Right lobe of liver (tissue), 6 donors: ENCODE measurements at regions not wholly inside any gene's neighbourhood (a gene's known extent, or its start where the extent isn't known, plus 50 kb on each side); places are given as distances from the start of the nearest gene placed in this dataset.

ENCODE experiments used
- ATAC-seq, 4 donors: fragments of 200-7000 bp; cut with Tn5 transposase; one replicate each; pipeline ENCODE4 v1.9.1; 2020; ENCODE audit warnings: mild to moderate bottlenecking in 4 of 4, moderate library complexity in 4 of 4
- DNase-seq, 3 donors: peaks; one replicate each; pipeline ENCODE4 v3.0.0-alpha.2; 2020
- H3K27ac ChIP-seq, 3 donors: fragments of 200-600 bp; one replicate each; pipeline ENCODE4 v1.8.0; 2022
- H3K27me3 ChIP-seq, 2 donors: fragments of 200-600 bp; one replicate each; pipeline ENCODE4 v1.8.0; 2022
- H3K36me3 ChIP-seq, 4 donors: fragments of 200-600 bp; sonication (generic) in 1 of 4; one replicate each; pipeline versions ENCODE4 v1.5.1 to v1.8.0; 2017 to 2022; ENCODE audit warnings: control low read depth in 1 of 4
- H3K4me1 ChIP-seq, 4 donors: fragments of 200-600 bp; sonication (generic) in 1 of 4; one replicate each; pipeline versions ENCODE4 v1.5.1 to v1.8.0; 2017 to 2022; ENCODE audit warnings: control low read depth in 1 of 4
- H3K4me3 ChIP-seq, 3 donors: fragments of 200-600 bp; one replicate each; pipeline ENCODE4 v1.8.0; 2022
- H3K9me3 ChIP-seq, 4 donors: fragments of 200-600 bp; sonication (generic) in 1 of 4; one replicate each; pipeline versions ENCODE4 v1.5.1 to v1.8.0; 2017 to 2022; ENCODE audit warnings: control low read depth in 1 of 4
- POLR2A ChIP-seq: fragments of 450-650 bp; IDR thresholded peaks from one replicate; pipeline ENCODE4 v1.6.1; 2017; ENCODE audit warnings: antibody characterized with exemption, mild to moderate bottlenecking
- WGBS: methylation state at CpG from one replicate; pipeline ENCODE4 v1.1.6; 2018; ENCODE audit warnings: low coverage, low lambda C conversion rate; ENCODE audit not compliant: insufficient coverage; ENCODE audit errors: missing lambda C conversion rate; 5-methylcytosine and 5-hydroxymethylcytosine counted together
- intact Hi-C, 2 donors: fragments of 100-400 bp; cut with DNase I; formaldehyde crosslinking; loops; one replicate each; pipeline versions ENCODE4 v1.11.2 to v1.14.1; 2022
- TF ChIP-seq, protein P1 (sequence below), 4 donors: fragments of 200-600 bp in 3 of 4; fragments of 450-650 bp in 1 of 4; IDR thresholded peaks; one replicate each; pipeline versions ENCODE4 v1.5.1 to v1.8.0; 2016 to 2022; ENCODE audit warnings: antibody characterized with exemption in 4 of 4, mild to moderate bottlenecking in 2 of 4
- donor health status: DM: no; HTN: yes; CAD: no.
- donor health status: DM: no; HTN: no; CAD: no.
- donor health status: DM: no; HTN: no; CAD: no.
- donor health status: DM: no; HTN: yes; CAD: no.
- donor health status: DM: no; HTN: yes; CAD: no.

- H3K9me3 ChIP-seq: no peaks in the 10 kb centered on the region
- no peak overlapping the region for H3K4me3 ChIP-seq
- 57% methylated on average over 5 of the region's 5 CpGs for WGBS
- no peaks in the 10 kb centered on the region for H3K27me3 ChIP-seq
- peak in 1 of 4 donors; percentile 16 for ATAC-seq
- TF ChIP-seq, protein P1, sequence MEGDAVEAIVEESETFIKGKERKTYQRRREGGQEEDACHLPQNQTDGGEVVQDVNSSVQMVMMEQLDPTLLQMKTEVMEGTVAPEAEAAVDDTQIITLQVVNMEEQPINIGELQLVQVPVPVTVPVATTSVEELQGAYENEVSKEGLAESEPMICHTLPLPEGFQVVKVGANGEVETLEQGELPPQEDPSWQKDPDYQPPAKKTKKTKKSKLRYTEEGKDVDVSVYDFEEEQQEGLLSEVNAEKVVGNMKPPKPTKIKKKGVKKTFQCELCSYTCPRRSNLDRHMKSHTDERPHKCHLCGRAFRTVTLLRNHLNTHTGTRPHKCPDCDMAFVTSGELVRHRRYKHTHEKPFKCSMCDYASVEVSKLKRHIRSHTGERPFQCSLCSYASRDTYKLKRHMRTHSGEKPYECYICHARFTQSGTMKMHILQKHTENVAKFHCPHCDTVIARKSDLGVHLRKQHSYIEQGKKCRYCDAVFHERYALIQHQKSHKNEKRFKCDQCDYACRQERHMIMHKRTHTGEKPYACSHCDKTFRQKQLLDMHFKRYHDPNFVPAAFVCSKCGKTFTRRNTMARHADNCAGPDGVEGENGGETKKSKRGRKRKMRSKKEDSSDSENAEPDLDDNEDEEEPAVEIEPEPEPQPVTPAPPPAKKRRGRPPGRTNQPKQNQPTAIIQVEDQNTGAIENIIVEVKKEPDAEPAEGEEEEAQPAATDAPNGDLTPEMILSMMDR (IDR thresholded peaks at IDR 0.05): no peak
- TF ChIP-seq POLR2A: no peak
- H3K27ac ChIP-seq: no peak overlapping the region
- DNase-seq: no peak
- no peaks in the 10 kb centered on the region for H3K36me3 ChIP-seq
- H3K4me1 ChIP-seq: no peaks in the 10 kb centered on the region
- intact Hi-C loops: no loop called here
Observed at GRCh38 chr5:40276426-40277102, 403.2 kb upstream of the PTGER4 start.

- no peaks in the 10 kb centered on the region for H3K9me3 ChIP-seq
- WGBS: no CpG with 5 or more reads among the region's 1 CpG
- ATAC-seq: no peak
Observed at GRCh38 chr5:40274568-40274967, 405.1 kb upstream of the PTGER4 start.

GRCh38 chr5:40273936-40274335, 405.8 kb upstream of the PTGER4 start:
- intact Hi-C loops: no loop called here
- DNase-seq (no peak), ATAC-seq (no peak)
- H3K36me3 ChIP-seq: no peaks in the 10 kb centered on the region
- H3K4me3 ChIP-seq: no peak overlapping the region
- H3K27me3 ChIP-seq: no peaks in the 10 kb centered on the region
- H3K9me3 ChIP-seq: no peaks in the 10 kb centered on the region
- no peak for TF ChIP-seq POLR2A
- TF ChIP-seq, protein P1 (IDR thresholded peaks at IDR 0.05): no peak
- 91% methylated on average over 1 of the region's 1 CpG for WGBS
- no peak overlapping the region for H3K27ac ChIP-seq
- H3K4me1 ChIP-seq: no peaks in the 10 kb centered on the region

More at GRCh38 chr5:40274568-40274967, 405.1 kb upstream of the PTGER4 start:
- no peak for TF ChIP-seq POLR2A
- TF ChIP-seq, protein P1 (IDR thresholded peaks at IDR 0.05): no peak
- Histone ChIP-seq H3K27ac (no peak overlapping the region), H3K4me3 (no peak overlapping the region), H3K36me3 (no peaks in the 10 kb centered on the region), H3K27me3 (no peaks in the 10 kb centered on the region), H3K4me1 (no peaks in the 10 kb centered on the region)
- intact Hi-C loops: no loop called here
- no peak for DNase-seq

DNA sequence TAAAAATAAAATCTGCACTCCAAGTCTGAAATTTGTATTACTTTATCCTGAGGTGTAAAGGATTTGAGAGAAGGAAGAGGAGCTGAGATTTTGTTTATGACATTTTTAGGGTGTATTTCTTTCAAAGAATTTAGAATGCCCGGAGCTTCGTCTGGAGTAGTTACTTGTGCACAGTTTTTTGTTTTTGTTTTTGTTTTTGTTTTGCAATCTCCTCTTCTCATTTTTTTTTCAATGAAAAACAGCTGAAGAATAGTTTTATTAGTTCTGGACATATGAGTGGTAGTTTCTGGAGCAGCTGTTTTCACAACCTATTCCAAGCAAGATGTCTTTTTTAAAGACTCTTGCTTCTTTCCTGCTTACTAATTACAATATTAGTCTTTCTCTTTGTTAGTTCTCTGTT, 408.2 kb upstream of the PTGER4 start:
- H3K27ac ChIP-seq: no peak overlapping the region
- H3K4me1 ChIP-seq: no peaks in the 10 kb centered on the region
- no peak for ATAC-seq
- H3K27me3 ChIP-seq: no peaks in the 10 kb centered on the region
- no peaks in the 10 kb centered on the region for H3K36me3 ChIP-seq
- no peak overlapping the region for H3K4me3 ChIP-seq
- TF ChIP-seq POLR2A: no peak
- TF ChIP-seq, protein P1 (IDR thresholded peaks at IDR 0.05): no peak
- WGBS: 94% methylated on average over 2 of the region's 2 CpGs
- H3K9me3 ChIP-seq: no peaks in the 10 kb centered on the region
- DNase-seq: no peak
- intact Hi-C loops: no loop called here
